HCT116 (cell line): ENCODE measurements at regions not wholly inside any gene's neighbourhood (a gene's known extent, or its start where the extent isn't known, plus 50 kb on each side); places are given as distances from the start of the nearest gene placed in this dataset.

ENCODE experiments used
- JUND ChIP-seq: IDR thresholded peaks from 2 replicates; pipeline ENCODE4 v1.6.1; 2012
- MAX ChIP-seq: IDR thresholded peaks from 2 replicates; pipeline ENCODE4 v1.6.1; 2012

GRCh38 chr1:102535829-102536505, 539.2 kb upstream of the OLFM3 start:
- TF ChIP-seq MAX (no peak), JUND (no peak)
